HG03439 (cell line): ENCODE measurements at regions not wholly inside any gene's neighbourhood (a gene's known extent, or its start where the extent isn't known, plus 50 kb on each side); places are given as distances from the start of the nearest gene placed in this dataset.
"Not testable (repeated sequence)": the region's sequence is repeated elsewhere in the genome, so short reads cannot be mapped to it uniquely, and the experiment has no call there.

Source experiments
- ATAC-seq: cut with Tn5 transposase; IDR thresholded peaks from one replicate; pipeline ENCODE4 v1.9.1; 2021; ENCODE audit warnings: mild to moderate bottlenecking, moderate library complexity; ENCODE audit not compliant: unreplicated experiment

DNA sequence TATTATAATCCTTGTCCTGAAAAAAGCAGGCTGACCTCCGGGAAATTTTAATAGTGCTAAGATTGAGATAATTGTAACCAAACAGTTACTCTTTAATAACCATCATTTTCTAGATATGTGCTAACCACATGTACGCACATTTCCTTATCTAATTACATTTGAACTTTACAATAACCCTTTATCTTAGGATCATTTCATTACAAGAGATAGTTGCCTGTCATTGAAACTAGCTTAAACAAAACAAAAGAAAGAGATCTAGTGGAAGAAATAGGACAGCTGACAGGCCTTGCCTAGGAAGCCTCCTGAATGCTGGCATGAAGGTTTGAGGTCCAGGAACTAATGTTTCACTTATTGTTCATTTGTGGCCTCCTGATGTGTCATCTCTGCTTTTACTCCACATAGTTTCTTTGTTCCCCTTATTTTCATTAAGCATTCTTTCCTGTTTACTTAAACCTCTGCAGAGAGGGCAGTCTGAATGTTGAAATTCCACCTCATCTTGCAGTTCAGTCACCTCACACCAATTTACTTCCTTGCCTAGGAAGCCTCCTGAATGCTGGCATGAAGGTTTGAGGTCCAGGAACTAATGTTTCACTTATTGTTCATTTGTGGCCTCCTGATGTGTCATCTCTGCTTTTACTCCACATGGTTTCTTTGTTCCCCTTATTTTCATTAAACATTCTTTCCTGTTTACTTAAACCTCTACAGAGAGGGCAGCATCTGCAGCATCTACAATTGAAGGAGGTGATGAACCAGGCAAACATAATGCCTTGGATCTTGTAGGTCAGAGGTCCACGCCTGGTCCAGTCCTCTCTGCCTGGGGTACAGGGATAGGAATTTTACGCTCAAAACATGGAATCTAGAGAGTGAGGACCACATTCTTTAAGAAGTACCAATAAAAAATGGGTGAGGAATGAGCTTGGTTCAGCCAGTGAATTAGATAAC lies 247.5 kb downstream of the SPATA31A6 start:
- not testable (repeated sequence) for ATAC-seq

DNA sequence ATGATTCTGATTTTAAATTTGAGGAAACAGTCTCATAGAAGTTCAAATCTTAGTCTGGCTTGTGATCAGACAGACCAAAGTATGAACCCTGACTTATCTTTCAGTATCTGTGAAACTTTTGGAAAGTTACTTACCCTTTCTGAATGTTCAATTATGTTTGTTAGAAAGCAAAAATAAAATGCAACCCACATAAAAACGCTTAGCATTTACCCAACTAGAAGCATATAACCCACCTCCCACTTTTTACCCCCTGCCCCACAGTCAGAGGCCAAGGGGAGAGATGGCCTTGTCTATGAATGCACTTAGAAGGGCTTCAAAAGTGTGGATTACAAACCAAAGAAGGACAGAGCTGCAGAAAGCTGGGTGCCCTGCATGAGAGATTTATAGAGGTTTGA lies 248.2 kb downstream of the SPATA31A6 start:
- ATAC-seq: not testable (repeated sequence)

DNA sequence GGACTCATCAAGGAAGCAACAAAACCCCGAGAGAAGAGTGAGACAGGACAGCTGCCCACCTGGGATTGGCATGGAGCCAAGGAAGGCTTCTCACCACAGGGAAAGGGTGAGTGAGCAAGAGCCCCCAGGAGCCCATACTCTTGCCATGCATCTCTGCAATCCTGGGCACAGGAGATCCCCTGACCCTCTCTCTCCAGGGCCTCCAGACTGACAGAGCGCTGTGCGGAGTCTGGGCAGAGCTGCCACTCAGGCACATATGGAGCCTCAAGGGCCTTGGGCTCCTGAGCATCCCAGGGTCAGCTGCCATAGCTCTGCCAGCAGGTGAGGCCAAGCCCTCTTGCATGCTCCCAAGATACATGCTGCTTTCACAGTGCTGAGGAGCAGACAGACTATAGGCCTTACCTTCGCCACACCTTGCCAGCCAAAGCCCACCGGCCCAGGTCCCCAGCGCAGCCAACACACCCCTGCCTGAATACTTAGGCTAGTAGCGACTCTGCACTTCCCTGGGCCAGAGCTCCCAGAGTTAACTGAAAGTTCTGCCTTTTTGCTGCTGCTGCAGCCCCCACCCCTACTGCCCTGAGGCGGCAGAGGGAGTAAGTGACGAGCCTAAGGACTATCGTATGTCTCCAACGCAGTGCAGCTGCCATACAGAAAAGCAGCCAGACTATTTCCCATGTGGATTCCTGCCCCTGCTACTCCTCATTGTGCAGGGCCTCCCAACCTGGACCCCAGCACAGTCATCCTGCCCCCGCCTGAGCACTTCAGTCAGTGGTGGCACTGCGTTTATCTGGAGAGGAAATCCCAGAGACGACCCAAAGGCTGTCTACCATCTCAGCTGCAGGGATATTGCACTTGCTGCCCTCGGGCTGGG lies 251.6 kb downstream of the SPATA31A6 start:
- ATAC-seq: not testable (repeated sequence)

DNA sequence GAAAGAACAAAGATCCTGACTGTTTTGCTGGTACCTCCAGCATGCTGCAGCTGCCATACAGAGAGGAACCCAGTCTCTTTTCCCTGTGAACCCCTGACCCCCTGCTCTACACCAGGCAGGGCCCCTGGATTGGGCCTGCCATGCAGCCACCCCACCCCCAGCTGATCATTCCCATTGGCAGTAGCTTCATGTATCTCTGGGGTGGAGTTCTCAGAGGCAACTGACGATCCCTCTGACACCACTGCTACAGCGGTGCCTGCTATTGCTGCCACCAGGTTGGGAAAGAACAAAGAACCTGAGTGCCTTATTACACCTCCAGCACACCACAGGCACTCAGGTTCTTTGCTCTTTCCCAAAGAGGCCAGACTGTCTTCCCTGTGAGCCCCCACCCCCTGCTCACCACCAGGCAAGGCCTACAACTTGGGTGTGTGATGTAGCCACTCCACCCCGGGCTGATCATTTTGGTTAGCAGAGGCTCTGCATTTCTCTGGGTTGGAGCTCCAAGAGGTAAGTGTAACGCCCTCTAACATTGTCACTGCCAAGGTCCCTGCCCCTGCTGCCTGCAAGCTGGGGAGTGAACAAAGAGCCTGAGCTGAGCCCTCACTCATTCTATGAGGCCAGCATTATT lies 252.4 kb downstream of the SPATA31A6 start:
- ATAC-seq: not testable (repeated sequence)

DNA sequence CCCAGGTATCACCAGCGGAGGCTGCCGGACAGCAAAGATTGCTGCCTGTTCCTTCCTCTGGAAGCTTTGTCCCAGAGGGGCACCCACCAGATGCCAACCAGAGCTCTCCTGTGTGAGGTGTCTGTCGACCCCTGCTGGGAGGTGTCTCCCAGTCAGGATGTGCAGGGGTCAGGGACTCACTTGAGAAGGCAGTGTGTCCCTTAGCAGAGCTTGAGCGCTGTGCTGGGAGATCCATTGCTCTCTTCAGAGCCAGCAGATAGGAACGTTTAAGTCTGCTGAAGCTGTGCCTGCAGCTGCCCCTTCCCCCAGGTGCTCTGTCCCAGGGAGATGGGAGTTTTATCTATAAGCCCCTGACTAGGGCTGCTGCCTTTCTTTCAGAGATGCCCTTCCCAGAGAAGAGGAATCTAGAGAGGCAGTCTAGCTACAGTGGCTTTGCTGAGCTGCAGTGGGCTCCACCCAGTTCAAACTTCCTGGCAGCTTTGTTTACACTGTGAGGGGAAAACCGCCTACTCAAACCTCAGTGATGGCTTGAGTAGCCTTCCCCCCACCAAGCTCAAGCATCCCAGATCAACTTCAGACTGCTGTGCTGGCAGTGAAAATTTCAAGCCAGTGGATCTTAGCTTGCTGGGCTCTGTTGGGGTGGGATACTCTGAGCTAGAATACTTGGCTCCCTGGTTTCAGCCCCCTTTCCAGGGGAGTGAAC lies 253.7 kb downstream of the SPATA31A6 start:
- ATAC-seq: not testable (repeated sequence)

DNA sequence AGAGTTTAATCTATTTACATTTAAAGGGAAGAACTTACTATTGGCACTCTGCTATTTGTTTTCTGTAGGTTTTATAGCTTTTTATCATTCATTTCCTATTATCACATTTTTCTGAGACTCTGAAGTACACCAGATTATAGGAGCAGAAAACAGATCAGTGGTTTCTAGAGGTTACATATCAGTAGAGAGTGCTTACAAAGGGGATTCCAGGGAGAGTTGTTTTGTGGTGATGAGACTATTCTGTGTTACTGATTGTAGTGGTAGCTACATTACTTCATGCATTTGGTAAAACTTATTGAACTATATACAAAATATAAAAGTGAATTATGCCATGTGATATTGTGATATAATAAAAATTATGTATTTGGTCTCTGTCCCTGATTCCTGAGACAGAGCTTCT lies 259.2 kb downstream of the SPATA31A6 start:
- ATAC-seq: not testable (repeated sequence)

DNA sequence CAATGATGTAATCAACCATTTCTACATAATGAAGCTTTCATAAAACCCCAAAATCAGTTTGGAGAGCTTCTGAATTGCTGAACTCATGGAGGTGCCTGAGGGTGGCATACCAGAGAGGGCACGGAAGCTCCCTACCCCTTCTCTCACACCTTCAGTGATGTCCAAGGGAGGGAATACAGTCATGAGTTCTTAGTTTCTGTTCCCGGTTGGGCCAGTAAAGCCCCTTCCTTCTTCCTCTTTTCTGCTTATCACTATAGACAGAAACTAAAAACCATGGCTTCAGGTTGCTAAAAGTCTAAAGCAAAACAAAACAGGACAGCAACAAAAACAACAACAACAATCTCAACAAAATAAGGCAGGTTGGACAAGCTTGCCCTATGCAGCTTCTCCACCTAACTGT lies 260.0 kb downstream of the SPATA31A6 start:
- not testable (repeated sequence) for ATAC-seq

DNA sequence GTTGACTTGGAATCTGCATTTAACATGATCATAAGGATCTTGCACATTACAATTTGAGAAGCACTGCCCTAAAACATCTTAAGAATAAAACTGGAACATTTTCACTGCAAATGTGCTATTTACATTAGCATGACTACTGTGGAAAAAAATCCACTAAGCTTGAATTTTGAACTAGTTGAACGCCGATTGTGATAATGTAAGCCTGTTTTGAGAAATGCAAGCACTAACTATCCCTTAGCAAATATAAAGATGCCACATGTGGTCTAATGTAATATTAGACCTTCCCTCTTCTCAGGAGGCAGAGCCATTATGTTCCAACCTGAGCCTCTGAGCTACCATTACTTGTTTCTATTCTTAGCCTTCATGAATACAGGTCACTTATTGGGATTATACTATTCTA lies 278.0 kb downstream of the SPATA31A6 start:
- ATAC-seq: not testable (repeated sequence)

DNA sequence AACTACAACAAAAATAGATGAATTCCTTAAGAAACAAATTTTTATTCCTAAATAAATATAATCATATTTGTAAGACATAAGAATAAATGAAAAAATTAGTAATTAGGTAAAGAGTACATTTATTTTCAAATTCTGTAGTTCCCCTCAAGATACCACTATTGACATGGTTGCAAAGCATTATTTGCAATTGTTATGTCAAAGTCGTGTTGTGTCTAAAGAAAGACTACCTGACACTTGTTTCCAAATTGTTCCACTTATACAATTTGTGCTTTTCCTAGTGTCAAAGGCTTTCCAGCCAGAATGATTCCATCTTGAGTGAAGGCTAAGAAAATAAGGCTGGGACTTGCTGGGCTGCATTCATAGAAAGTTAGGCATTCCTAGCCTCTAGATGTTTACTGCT lies 278.4 kb downstream of the SPATA31A6 start:
- ATAC-seq: not testable (repeated sequence)

DNA sequence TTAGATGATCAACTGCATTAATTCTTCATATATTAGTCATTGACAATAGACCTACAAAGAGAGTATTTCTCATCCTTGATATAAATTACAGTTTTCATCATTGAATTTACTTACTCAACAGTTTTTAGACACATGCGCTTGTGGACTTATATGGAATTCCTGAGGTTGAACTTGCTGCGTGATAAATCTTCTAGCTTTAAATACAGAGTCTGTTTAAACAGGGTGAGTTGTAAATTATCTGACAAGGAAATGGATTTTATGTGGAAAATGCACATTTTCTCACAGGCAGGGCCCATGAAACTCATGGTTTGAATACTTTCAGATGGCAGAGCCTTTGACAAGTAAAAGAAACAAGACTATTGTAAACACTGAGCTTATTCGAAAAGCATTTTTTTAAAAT lies 280.5 kb downstream of the SPATA31A6 start:
- ATAC-seq: not testable (repeated sequence)

DNA sequence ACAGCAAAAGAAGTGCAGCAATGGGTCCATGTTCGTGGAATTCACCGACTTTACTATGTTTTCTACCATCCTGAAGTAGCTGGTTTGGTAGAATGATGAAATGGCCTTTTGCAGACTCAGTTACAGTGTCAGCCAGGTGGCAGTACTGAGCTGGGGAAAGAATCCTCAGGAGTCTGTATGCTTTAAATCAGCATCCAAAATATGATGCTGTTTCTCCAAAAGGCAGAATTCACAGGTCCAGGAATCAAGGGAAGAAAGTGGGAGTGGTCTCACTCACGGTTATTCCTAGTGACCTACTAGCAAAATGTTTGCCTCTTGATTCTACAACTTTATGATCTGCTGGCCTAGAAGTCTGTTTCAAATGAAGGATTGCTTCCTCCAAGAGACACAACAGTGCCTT lies 287.1 kb downstream of the SPATA31A6 start:
- not testable (repeated sequence) for ATAC-seq

DNA sequence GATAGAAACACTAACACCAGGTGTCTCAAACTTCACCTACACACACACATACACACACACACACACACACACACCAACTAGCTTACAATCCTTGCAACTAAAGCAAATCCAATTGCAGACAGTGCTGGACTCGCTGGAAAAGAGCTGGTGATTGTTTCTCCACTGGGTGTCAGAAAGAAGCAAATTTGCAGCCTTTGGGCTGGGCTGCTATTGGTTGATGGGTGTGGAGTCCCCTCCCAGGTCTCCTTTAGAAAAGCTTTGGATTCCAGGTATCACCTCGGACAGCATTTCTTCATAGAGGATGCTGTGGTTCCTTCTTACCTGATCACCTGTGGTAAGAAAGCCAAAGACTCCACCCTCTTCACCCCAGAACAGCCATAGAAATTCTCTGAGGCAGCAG lies 307.5 kb downstream of the SPATA31A6 start:
- ATAC-seq: not testable (repeated sequence)

DNA sequence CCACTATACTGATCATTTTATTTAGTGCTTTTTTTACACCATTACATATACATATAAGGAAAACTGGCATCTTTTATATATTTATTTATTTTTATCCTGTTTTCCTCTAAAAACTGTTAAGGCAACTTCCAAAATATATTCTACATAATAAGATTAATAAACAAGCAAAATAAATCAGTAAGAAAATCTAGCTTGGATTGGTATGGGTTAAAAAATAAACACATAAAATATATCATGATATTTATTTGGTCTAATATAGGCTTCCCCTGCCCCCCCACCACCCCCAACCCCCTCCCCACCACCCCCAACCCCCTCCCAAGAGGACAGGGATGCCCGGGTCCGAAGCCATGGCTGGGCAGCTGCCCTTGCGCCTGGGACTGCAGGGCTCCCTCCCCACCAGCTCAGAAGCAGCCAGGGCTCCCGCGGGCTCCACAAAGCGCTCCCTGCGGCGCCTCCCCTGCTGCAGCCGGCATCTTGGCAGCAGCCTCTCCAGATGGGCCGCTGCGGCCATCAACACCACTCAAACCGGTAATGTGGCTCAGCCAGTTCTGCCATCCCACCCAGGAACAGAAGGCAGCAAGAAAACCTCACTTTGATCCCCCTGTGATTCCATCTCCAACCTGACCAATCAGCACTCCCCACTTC lies 319.3 kb downstream of the SPATA31A6 start:
- ATAC-seq: not testable (repeated sequence)

DNA sequence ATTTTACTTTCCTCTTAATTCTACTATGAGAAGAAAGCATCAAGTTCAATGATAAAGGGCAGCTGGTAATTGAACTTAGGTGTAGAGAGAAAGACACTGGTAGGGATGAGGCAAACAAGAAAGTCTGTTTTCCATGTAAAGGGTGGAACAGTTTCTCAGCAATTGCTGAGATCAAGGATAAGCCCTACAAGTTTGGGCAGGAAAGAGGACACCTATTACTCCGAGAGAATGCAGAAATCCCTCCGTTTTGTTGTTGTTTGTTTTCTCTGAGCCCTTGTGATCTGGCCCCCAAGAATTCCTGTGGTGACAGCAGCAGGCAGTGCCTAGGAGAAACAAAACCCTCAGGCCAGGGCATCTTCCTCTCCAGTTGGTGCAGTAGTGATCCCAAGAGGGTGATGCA lies 324.7 kb downstream of the SPATA31A6 start:
- not testable (repeated sequence) for ATAC-seq

DNA sequence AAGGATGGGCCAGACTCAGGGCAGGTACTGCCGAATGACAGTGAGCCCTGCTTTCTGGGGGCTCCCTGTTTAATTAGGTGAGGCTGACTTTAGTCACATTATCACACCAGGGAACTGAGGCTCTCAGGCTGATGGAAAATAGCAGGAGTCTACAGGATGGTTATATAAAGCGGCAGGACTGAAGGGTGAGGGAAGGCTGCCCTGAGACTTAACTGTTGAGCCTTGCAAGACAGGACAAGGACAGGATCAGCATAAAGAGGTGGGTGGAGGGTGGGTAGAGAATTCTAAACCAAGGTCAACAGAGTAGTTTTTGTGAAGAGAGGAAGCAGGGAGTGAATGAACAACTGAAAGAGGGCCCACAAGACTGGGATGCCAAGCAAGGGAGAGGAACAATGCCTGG lies 330.1 kb downstream of the SPATA31A6 start:
- ATAC-seq: not testable (repeated sequence)

DNA sequence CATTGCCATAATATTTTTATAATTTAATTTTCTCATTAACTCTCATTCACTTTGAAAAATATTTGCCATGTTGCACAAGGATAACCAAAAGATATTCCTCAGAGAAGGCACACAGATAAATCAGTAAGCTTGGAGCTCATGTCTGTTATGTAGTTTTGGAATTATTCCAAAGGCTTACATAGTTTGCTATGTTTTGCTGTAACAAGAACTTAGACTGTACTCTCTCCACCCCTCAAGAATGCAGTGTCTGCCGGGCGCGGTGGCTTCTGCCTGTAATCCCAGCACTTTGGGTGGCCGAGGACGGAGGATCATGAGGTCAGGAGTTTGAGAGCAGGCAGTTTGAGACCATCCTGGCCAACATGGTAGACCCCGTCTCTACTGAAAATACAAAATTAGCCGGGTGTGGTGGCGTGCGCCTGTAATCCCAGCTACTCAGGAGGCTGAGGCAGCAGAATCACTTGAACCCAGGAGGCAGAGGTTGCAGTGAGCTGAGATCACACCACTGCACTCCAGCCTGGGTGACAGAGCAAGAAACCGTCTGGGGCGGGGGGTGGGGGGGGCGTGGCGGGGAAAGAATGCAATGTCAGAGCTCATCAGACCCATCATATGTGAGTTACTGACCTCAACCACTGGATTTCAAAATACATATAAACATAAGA lies 351.0 kb downstream of the SPATA31A6 start:
- not testable (repeated sequence) for ATAC-seq

DNA sequence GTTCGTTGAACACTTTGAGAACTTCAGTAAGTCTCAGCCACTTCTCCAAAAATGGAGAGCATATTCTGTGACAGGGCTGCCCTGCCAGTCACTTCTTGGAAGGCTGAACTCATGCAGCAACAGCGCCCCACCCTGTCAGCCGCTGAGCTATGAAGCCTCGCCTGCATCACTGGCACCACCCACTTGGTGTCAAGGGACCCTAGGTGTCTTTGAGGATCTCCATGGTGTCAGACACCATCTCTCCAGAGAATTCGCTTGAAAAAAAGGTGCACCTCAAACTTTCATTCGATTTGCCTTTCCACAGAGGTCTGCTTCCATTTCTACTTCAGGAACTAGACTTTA lies 351.5 kb downstream of the SPATA31A6 start:
- ATAC-seq: not testable (repeated sequence)

DNA sequence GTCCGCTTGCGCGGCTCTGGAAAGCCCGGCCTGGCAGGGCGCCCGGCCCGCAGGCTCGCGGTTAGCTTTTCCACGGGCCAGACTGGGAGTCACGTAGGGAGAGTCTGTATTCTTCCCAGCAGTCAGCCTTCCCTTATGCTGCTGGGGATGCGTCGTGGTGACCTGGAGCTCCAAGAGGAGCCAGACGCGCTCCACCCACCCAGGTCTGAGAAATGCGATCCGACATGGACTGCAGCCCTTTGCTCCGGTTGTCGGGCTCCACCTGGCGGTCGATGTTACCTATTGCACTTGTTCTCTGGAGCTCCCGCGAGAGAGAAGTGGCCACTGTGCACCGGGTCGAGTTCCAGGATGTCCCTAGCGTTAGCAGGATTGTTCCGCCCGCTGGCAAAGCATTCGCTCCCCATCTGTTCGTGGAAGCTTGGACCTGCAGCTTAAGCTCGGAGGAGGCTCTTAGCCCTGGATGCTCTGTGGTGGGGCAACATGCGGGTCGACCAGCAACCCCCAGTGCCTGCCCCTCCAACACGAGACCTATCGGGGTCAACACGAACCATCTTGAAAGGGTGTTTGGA lies 367.4 kb downstream of the SPATA31A6 start:
- ATAC-seq: peak; percentile 82

DNA sequence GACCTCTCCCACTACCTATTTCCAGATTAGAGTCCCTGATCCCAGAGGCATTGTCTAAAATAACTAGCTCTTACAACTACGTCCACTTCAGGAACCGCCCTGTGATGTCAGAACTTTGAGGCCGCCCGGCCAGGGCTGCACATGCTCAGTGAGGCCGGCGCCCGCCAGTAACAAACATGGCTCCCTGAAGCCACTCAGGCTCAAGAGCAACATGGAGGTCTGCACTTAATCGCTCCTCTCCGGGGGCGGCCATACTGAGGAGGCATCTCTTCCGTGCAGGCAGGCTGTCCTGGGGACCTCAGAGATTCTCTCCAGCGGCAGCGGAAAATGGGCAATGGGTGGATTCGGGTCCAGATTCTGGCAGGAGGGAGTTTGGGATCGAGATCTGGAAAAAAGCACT lies 385.1 kb downstream of the SPATA31A6 start:
- not testable (repeated sequence) for ATAC-seq
